ENCODE measurements at regions not wholly inside any gene's neighbourhood (a gene's known extent, or its start where the extent isn't known, plus 50 kb on each side); places are given as distances from the start of the nearest gene placed in this dataset.
"Not testable (repeated sequence)": the region's sequence is repeated elsewhere in the genome, so short reads cannot be mapped to it uniquely, and the experiment has no call there.

GRCh38 chr1:191025896-191026642 lies 548.4 kb upstream of the BRINP3 start:
- no peak for DNase-seq

- no peak for DNase-seq
These were observed 549.2 kb upstream of the BRINP3 start for GRCh38 chr1:191026828-191027227.

- DNase-seq, result no peak
These were observed 556.5 kb upstream of the BRINP3 start for GRCh38 chr1:191034132-191034531.

GRCh38 chr1:191043066-191043465 lies 565.4 kb upstream of the BRINP3 start:
- DNase-seq, result no peak

- DNase-seq, result no peak
These were observed 572.1 kb upstream of the BRINP3 start for GRCh38 chr1:191049781-191050180.

GRCh38 chr1:191052888-191053287 lies 575.2 kb upstream of the BRINP3 start:
- DNase-seq, result no peak

- no peak for DNase-seq
These were observed 587.7 kb upstream of the BRINP3 start for GRCh38 chr1:191065346-191065745.

- DNase-seq, result no peak
These were observed 588.1 kb upstream of the BRINP3 start for GRCh38 chr1:191065771-191066170.

GRCh38 chr1:191074881-191075280 lies 597.2 kb upstream of the BRINP3 start:
- DNase-seq, result no peak

GRCh38 chr1:191083090-191083489 lies 605.4 kb upstream of the BRINP3 start:
- not testable (repeated sequence) for DNase-seq

GRCh38 chr1:191085121-191085520 lies 607.5 kb upstream of the BRINP3 start:
- DNase-seq, result no peak

GRCh38 chr1:191086910-191087309 lies 609.2 kb upstream of the BRINP3 start:
- no peak for DNase-seq

- DNase-seq, result no peak
These were observed 618.7 kb upstream of the BRINP3 start for GRCh38 chr1:191096405-191096804.

GRCh38 chr1:191099696-191100095 lies 622.0 kb upstream of the BRINP3 start:
- no peak for DNase-seq

- DNase-seq, result no peak
These were observed 624.3 kb upstream of the BRINP3 start for GRCh38 chr1:191101960-191102359.

GRCh38 chr1:191125950-191126349 lies 648.3 kb upstream of the BRINP3 start:
- DNase-seq, result no peak

- no peak for DNase-seq
These were observed 657.1 kb upstream of the BRINP3 start for GRCh38 chr1:191134796-191135195.

- no peak for DNase-seq
These were observed 662.4 kb upstream of the BRINP3 start for GRCh38 chr1:191140038-191140437.

- no peak for DNase-seq
These were observed 665.1 kb upstream of the BRINP3 start for GRCh38 chr1:191142748-191143147.

GRCh38 chr1:191145834-191146233 lies 668.2 kb upstream of the BRINP3 start:
- DNase-seq, result no peak

GRCh38 chr1:191151321-191151807 lies 673.7 kb upstream of the BRINP3 start:
- no peak for DNase-seq

- no peak for DNase-seq
These were observed 675.1 kb upstream of the BRINP3 start for GRCh38 chr1:191152776-191153175.

- DNase-seq, result no peak
These were observed 677.5 kb upstream of the BRINP3 start for GRCh38 chr1:191155178-191155577.

- no peak for DNase-seq
These were observed 683.2 kb upstream of the BRINP3 start for GRCh38 chr1:191160837-191161236.

- no peak for DNase-seq
These were observed 685.1 kb upstream of the BRINP3 start for GRCh38 chr1:191162762-191163161.
